ENCODE measurements at regions not wholly inside any gene's neighbourhood (a gene's known extent, or its start where the extent isn't known, plus 50 kb on each side); places are given as distances from the start of the nearest gene placed in this dataset.

DNA sequence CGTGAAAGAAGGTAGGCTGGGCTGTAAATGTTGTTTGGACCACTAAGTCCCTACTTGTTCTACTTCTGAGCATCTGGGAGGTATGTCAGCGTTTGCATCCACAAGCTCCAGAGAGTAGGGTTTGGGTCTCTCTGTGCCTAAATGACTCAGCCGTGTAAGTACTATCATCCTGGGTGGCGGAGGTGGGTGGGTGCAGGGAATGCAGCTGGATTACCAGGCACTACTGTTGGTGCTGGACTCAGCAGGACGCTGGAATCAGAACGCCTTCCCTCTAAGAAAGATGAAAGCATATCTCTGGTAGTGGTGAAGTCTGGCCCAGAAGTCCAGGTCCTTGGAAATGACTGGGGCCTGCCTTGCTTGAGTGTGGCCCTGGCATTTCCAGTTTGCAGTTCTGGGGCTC lies 289.7 kb downstream of the PCNX1 start:
- Histone ChIP-seq H3K4me1 (ENCODE audit: insufficient read depth, low read length) (no peaks in the 10 kb centered on the region), H3K4me2 (ENCODE audit: insufficient read depth, low read length) (no peak overlapping the region), H2AFZ (ENCODE audit: low read depth, low read length) (no peak overlapping the region), H3K36me3 (ENCODE audit: insufficient read depth, low read length) (no peaks in the 10 kb centered on the region), H3K4me3 (ENCODE audit: low read depth in 1 of 2, low read length in 2 of 2) (no peak overlapping the region), H3K27ac (ENCODE audit: low read length) (no peak overlapping the region), H3K27me3 (ENCODE audit: insufficient read depth, low read length, poor library complexity) (no peaks in the 10 kb centered on the region), H3K9me3 (ENCODE audit: insufficient read depth, low read length, severe bottlenecking) (no peaks in the 10 kb centered on the region), H3K79me2 (ENCODE audit: insufficient read depth, low read length) (no peaks in the 10 kb centered on the region), H4K20me1 (ENCODE audit: insufficient read depth, low read length) (no peaks in the 10 kb centered on the region), H3K9ac (ENCODE audit: low read depth, low read length) (no peak overlapping the region)
- DNase-seq: no peak
- TF ChIP-seq EZH2 (IDR thresholded peaks at IDR 0.05; ENCODE audit: borderline replicate concordance, low read depth, low read length, severe bottlenecking): no peak
- TF ChIP-seq, protein P1, sequence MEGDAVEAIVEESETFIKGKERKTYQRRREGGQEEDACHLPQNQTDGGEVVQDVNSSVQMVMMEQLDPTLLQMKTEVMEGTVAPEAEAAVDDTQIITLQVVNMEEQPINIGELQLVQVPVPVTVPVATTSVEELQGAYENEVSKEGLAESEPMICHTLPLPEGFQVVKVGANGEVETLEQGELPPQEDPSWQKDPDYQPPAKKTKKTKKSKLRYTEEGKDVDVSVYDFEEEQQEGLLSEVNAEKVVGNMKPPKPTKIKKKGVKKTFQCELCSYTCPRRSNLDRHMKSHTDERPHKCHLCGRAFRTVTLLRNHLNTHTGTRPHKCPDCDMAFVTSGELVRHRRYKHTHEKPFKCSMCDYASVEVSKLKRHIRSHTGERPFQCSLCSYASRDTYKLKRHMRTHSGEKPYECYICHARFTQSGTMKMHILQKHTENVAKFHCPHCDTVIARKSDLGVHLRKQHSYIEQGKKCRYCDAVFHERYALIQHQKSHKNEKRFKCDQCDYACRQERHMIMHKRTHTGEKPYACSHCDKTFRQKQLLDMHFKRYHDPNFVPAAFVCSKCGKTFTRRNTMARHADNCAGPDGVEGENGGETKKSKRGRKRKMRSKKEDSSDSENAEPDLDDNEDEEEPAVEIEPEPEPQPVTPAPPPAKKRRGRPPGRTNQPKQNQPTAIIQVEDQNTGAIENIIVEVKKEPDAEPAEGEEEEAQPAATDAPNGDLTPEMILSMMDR (IDR thresholded peaks at IDR 0.05; ENCODE audit: borderline replicate concordance, extremely low read depth, low read length, poor library complexity, severe bottlenecking): no peak
- ATAC-seq (ENCODE audit: insufficient read depth, low read depth): no peak

DNA sequence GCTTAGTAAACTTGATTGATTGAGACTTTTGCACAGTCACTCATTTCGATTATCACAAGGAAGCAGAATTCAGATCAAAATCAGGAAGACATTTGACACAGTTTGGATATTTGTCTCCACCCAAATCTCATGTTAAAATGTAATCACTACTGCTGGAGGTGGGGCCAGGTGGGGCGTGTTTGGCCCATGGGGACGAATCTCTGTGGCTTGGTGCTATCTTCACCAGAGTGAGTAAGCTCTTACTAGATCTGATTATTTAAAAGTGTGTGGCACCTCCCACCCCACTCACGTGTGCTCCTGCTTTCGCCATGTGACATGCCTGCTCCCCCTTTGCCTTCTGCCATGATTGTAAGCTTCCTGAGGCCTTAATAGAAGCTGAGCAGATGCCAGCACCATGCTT lies 291.4 kb downstream of the PCNX1 start:
- Histone ChIP-seq H4K20me1 (ENCODE audit: insufficient read depth, low read length) (no peaks in the 10 kb centered on the region), H3K4me1 (ENCODE audit: insufficient read depth, low read length) (no peaks in the 10 kb centered on the region), H3K27me3 (ENCODE audit: insufficient read depth, low read length, poor library complexity) (no peaks in the 10 kb centered on the region), H3K79me2 (ENCODE audit: insufficient read depth, low read length) (no peaks in the 10 kb centered on the region), H3K9me3 (ENCODE audit: insufficient read depth, low read length, severe bottlenecking) (no peaks in the 10 kb centered on the region), H3K9ac (ENCODE audit: low read depth, low read length) (no peak overlapping the region), H3K36me3 (ENCODE audit: insufficient read depth, low read length) (no peaks in the 10 kb centered on the region), H3K4me2 (ENCODE audit: insufficient read depth, low read length) (no peak overlapping the region), H3K4me3 (ENCODE audit: low read depth in 1 of 2, low read length in 2 of 2) (no peak overlapping the region), H2AFZ (ENCODE audit: low read depth, low read length) (no peak overlapping the region), H3K27ac (ENCODE audit: low read length) (no peak overlapping the region)
- TF ChIP-seq, protein P1 (IDR thresholded peaks at IDR 0.05; ENCODE audit: borderline replicate concordance, extremely low read depth, low read length, poor library complexity, severe bottlenecking): no peak
- no peak for TF ChIP-seq EZH2 (IDR thresholded peaks at IDR 0.05; ENCODE audit: borderline replicate concordance, low read depth, low read length, severe bottlenecking)
- ATAC-seq (ENCODE audit: insufficient read depth, low read depth): no peak
- no peak for DNase-seq

DNA sequence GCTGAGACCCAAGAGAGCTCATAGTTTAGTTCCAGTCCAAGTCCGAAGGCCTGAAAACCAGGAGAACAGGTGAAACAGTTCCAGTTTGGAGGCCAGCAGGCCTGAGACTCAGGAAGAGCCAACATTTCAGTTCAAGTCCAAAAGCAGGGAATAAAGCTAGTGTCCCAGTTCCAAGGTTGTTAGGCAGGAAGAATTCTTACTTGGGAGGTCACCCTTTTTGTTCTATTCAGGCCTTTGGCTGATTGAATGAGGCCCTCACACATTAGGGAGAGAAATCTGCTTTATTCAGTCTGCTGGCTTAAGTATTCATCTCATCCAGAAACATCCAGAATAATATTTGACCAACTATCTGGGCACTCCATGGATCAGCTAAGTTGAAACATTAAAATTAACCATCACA lies 294.6 kb downstream of the PCNX1 start:
- Histone ChIP-seq H3K4me3 (ENCODE audit: low read depth in 1 of 2, low read length in 2 of 2) (no peak overlapping the region), H3K4me1 (ENCODE audit: insufficient read depth, low read length) (no peaks in the 10 kb centered on the region), H2AFZ (ENCODE audit: low read depth, low read length) (no peak overlapping the region), H3K36me3 (ENCODE audit: insufficient read depth, low read length) (no peaks in the 10 kb centered on the region), H3K79me2 (ENCODE audit: insufficient read depth, low read length) (no peaks in the 10 kb centered on the region), H4K20me1 (ENCODE audit: insufficient read depth, low read length) (no peaks in the 10 kb centered on the region), H3K27me3 (ENCODE audit: insufficient read depth, low read length, poor library complexity) (no peaks in the 10 kb centered on the region), H3K27ac (ENCODE audit: low read length) (no peak overlapping the region), H3K9me3 (ENCODE audit: insufficient read depth, low read length, severe bottlenecking) (no peaks in the 10 kb centered on the region), H3K9ac (ENCODE audit: low read depth, low read length) (no peak overlapping the region), H3K4me2 (ENCODE audit: insufficient read depth, low read length) (no peak overlapping the region)
- no peak for TF ChIP-seq EZH2 (IDR thresholded peaks at IDR 0.05; ENCODE audit: borderline replicate concordance, low read depth, low read length, severe bottlenecking)
- TF ChIP-seq, protein P1 (IDR thresholded peaks at IDR 0.05; ENCODE audit: borderline replicate concordance, extremely low read depth, low read length, poor library complexity, severe bottlenecking): no peak
- no peak for DNase-seq
- no peak for ATAC-seq (ENCODE audit: insufficient read depth, low read depth)

DNA sequence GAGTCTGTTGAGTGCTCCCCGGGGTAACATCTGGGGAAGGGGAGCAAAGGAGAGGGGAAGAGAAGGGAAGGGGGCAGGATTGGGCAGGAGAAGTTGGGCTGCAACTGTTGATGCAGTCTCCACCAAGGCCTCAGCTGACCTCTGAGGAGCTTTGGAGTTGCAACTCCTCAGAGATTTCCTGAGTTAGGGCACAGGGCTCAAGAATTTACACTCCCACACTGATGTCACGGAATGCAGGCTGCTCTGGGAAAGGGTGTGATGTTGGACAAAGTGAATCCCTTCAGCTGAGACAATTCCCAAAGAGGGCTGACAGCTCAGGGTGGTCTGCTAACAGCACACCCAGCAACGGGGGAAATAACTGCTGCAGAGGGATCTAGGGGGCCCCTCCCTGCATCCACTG lies 295.6 kb downstream of the PCNX1 start:
- H3K27ac ChIP-seq (ENCODE audit: low read length): no peak overlapping the region
- no peaks in the 10 kb centered on the region for H3K27me3 ChIP-seq (ENCODE audit: insufficient read depth, low read length, poor library complexity)
- no peaks in the 10 kb centered on the region for H3K79me2 ChIP-seq (ENCODE audit: insufficient read depth, low read length)
- no peak for ATAC-seq (ENCODE audit: insufficient read depth, low read depth)
- no peak for DNase-seq
- H3K4me2 ChIP-seq (ENCODE audit: insufficient read depth, low read length): no peak overlapping the region
- H3K4me3 ChIP-seq (ENCODE audit: low read depth in 1 of 2, low read length in 2 of 2): no peak overlapping the region
- no peaks in the 10 kb centered on the region for H3K9me3 ChIP-seq (ENCODE audit: insufficient read depth, low read length, severe bottlenecking)
- TF ChIP-seq, protein P1 (IDR thresholded peaks at IDR 0.05; ENCODE audit: borderline replicate concordance, extremely low read depth, low read length, poor library complexity, severe bottlenecking): no peak
- no peak for TF ChIP-seq EZH2 (IDR thresholded peaks at IDR 0.05; ENCODE audit: borderline replicate concordance, low read depth, low read length, severe bottlenecking)
- H2AFZ ChIP-seq (ENCODE audit: low read depth, low read length): no peak overlapping the region
- H3K9ac ChIP-seq (ENCODE audit: low read depth, low read length): no peak overlapping the region
- H3K4me1 ChIP-seq (ENCODE audit: insufficient read depth, low read length): no peaks in the 10 kb centered on the region
- H3K36me3 ChIP-seq (ENCODE audit: insufficient read depth, low read length): no peaks in the 10 kb centered on the region
- H4K20me1 ChIP-seq (ENCODE audit: insufficient read depth, low read length): no peaks in the 10 kb centered on the region

Measured in DND-41 (cell line).